Psoas muscle (tissue), 7 donors: ENCODE measurements at regions not wholly inside any gene's neighbourhood (a gene's known extent, or its start where the extent isn't known, plus 50 kb on each side); places are given as distances from the start of the nearest gene placed in this dataset.

Experiments used
- ATAC-seq, 4 donors: fragments of 200-7000 bp; cut with Tn5 transposase; one replicate each; pipeline ENCODE4 v1.9.1; 2020; ENCODE audit warnings: moderate library complexity in 3 of 4, mild to moderate bottlenecking in 2 of 4
- DNase-seq, 2 donors: peaks; one replicate each; pipeline ENCODE4 v3.0.0-alpha.2; 2020
- H3K27ac ChIP-seq: fragments of 200-600 bp; one replicate; pipeline ENCODE4 v1.8.0; 2022
- H3K27me3 ChIP-seq, 3 donors: fragments of 200-600 bp in 1 of 3; one replicate each; pipeline versions ENCODE4 v1.6.1 to v1.8.0; 2013 to 2022; ENCODE audit warnings: low read length in 2 of 3, mild to moderate bottlenecking in 2 of 3, moderate library complexity in 1 of 3; ENCODE audit not compliant: insufficient read depth in 3 of 3
- H3K36me3 ChIP-seq, 2 donors: fragments of 200-600 bp in 1 of 2; one replicate each; pipeline versions ENCODE4 v1.6.1 to v1.8.0; 2013 to 2022; ENCODE audit warnings: low read depth in 1 of 2, mild to moderate bottlenecking in 1 of 2, moderate library complexity in 1 of 2; ENCODE audit not compliant: insufficient read depth in 1 of 2
- H3K4me1 ChIP-seq: fragments of 200-600 bp; one replicate; pipeline ENCODE4 v1.8.0; 2022
- H3K4me3 ChIP-seq: fragments of 200-600 bp; one replicate; pipeline ENCODE4 v1.8.0; 2022; ENCODE audit warnings: mild to moderate bottlenecking
- H3K9me3 ChIP-seq: fragments of 200-600 bp; one replicate; pipeline ENCODE4 v1.8.0; 2022
- WGBS, 3 donors: extraction: QIAGEN DNeasy Blood & Tissue Kit; methylation state at CpG; one replicate each; pipeline versions ENCODE4 v1.1.6 to v1.1.7; 2013; 5-methylcytosine and 5-hydroxymethylcytosine counted together
- intact Hi-C, 2 donors: fragments of 100-400 bp; cut with DNase I; formaldehyde crosslinking; loops; one replicate each; pipeline versions ENCODE4 v1.11.0 to v1.14.2; 2022
- TF ChIP-seq, protein P1 (sequence below): fragments of 200-600 bp; IDR thresholded peaks from one replicate; pipeline ENCODE4 v1.8.0; 2022; ENCODE audit warnings: antibody characterized with exemption
- donor health status: healthy with polysubstance abuse.
- donor health status: DM: no; HTN: no; CAD: no; lungs with moderate emphysema.
- donor health status: Bipolar disorder and iron deficiency.
- donor health status: healthy.
- donor health status: DM: yes; HTN: yes; CAD: no.
- donor health status: DM: no; HTN: no; CAD: no.
- donor health status: DM: yes; HTN: yes; CAD: no.

DNA sequence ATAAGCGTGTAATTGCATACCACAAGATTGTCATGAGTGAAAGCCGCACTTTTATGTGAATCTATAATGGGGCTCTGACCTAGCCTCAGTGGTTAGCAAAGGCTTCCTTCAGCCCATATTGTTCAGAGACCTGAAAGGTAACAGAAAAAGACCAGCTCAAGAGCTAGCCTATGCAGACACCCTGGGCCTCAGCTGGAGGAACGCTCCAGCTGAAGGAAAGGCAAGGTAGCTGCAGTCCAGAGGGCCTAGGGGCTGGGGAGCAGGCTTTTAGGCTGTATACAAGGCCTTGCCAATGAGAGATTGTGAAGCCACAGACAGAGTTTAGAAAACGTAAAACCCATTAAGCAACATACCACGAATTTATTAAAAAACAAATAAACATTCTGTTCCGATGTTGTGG lies 246.6 kb upstream of the GHITM start:
- intact Hi-C loops, result no loop called here
- no peaks in the 10 kb centered on the region for H3K36me3 ChIP-seq
- no peaks in the 10 kb centered on the region for H3K27me3 ChIP-seq
- ATAC-seq (no peak), DNase-seq (no peak)
- no peak overlapping the region for H3K27ac ChIP-seq
- TF ChIP-seq, protein P1, sequence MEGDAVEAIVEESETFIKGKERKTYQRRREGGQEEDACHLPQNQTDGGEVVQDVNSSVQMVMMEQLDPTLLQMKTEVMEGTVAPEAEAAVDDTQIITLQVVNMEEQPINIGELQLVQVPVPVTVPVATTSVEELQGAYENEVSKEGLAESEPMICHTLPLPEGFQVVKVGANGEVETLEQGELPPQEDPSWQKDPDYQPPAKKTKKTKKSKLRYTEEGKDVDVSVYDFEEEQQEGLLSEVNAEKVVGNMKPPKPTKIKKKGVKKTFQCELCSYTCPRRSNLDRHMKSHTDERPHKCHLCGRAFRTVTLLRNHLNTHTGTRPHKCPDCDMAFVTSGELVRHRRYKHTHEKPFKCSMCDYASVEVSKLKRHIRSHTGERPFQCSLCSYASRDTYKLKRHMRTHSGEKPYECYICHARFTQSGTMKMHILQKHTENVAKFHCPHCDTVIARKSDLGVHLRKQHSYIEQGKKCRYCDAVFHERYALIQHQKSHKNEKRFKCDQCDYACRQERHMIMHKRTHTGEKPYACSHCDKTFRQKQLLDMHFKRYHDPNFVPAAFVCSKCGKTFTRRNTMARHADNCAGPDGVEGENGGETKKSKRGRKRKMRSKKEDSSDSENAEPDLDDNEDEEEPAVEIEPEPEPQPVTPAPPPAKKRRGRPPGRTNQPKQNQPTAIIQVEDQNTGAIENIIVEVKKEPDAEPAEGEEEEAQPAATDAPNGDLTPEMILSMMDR, result no peak
- no peak overlapping the region for H3K4me3 ChIP-seq
- WGBS, 3 donors, result 85 to 93% (median 87%) methylated on average over 6 of the region's 6 CpGs
- H3K9me3 ChIP-seq, result no peaks in the 10 kb centered on the region
- no peaks in the 10 kb centered on the region for H3K4me1 ChIP-seq

DNA sequence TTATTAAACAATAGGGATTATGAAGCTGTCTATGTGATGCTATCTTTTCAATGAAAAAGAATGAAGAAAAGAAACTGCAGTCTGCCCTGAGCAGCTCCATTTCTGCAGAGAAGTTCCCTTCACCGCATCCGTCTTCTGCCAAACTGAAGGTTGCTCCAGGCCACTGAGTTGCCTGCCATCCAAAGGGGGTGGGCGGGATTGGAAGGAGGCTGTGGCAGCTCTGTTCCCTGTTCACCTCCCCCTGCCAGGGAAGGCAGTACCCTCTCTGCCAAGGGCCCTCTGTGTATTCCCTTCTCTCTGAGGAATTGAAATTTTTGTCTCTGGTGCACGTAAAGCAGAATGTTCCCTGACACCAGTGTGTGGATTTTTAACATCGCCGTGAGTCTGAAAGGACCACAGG lies 243.1 kb upstream of the GHITM start:
- Histone ChIP-seq H3K4me3 (no peak overlapping the region), H3K27me3 (no peaks in the 10 kb centered on the region), H3K27ac (no peak overlapping the region), H3K9me3 (no peaks in the 10 kb centered on the region), H3K36me3 (no peaks in the 10 kb centered on the region), H3K4me1 (no peaks in the 10 kb centered on the region)
- 83 to 86% (median 84%) methylated on average over 6 of the region's 6 CpGs for WGBS, 3 donors
- ATAC-seq, result no peak
- TF ChIP-seq, protein P1, result no peak
- intact Hi-C loops, result no loop called here
- DNase-seq, result no peak

GRCh38 chr10:83897626-83898025 lies 241.7 kb upstream of the GHITM start:
- no peaks in the 10 kb centered on the region for H3K9me3 ChIP-seq
- intact Hi-C loops, result no loop called here
- H3K4me3 ChIP-seq, result no peak overlapping the region
- no peaks in the 10 kb centered on the region for H3K4me1 ChIP-seq
- no peak for ATAC-seq
- no peak for DNase-seq
- TF ChIP-seq, protein P1, result no peak
- no peaks in the 10 kb centered on the region for H3K36me3 ChIP-seq
- H3K27me3 ChIP-seq, result no peaks in the 10 kb centered on the region
- 29 to 41% (median 33%) methylated on average over 1 of the region's 1 CpG for WGBS, 3 donors
- H3K27ac ChIP-seq, result no peak overlapping the region

- no peak for ATAC-seq
- Histone ChIP-seq H3K4me3 (no peak overlapping the region), H3K27me3 (no peaks in the 10 kb centered on the region), H3K4me1 (no peaks in the 10 kb centered on the region), H3K27ac (no peak overlapping the region), H3K36me3 (no peaks in the 10 kb centered on the region), H3K9me3 (no peaks in the 10 kb centered on the region)
- TF ChIP-seq, protein P1, result no peak
- intact Hi-C loops, result no loop called here
- DNase-seq, result no peak
- 65 to 67% (median 66%) methylated on average over 2 of the region's 2 CpGs for WGBS, 3 donors
Observed at GRCh38 chr10:83908506-83908905, 230.8 kb upstream of the GHITM start.

GRCh38 chr10:83909001-83909400 lies 230.3 kb upstream of the GHITM start:
- no peaks in the 10 kb centered on the region for H3K4me1 ChIP-seq

More at GRCh38 chr10:83909001-83909400, 230.3 kb upstream of the GHITM start:
- H3K9me3 ChIP-seq, result no peaks in the 10 kb centered on the region
- no peaks in the 10 kb centered on the region for H3K36me3 ChIP-seq
- H3K27me3 ChIP-seq, result no peaks in the 10 kb centered on the region
- DNase-seq, result no peak
- 31 to 43% (median 36%) methylated on average over 7 of the region's 7 CpGs for WGBS, 3 donors
- ATAC-seq, result no peak
- intact Hi-C loops, result no loop called here
- H3K27ac ChIP-seq, result no peak overlapping the region
- TF ChIP-seq, protein P1, result no peak
- no peak overlapping the region for H3K4me3 ChIP-seq
